ENCODE measurements at regions not wholly inside any gene's neighbourhood (a gene's known extent, or its start where the extent isn't known, plus 50 kb on each side); places are given as distances from the start of the nearest gene placed in this dataset.

DNA sequence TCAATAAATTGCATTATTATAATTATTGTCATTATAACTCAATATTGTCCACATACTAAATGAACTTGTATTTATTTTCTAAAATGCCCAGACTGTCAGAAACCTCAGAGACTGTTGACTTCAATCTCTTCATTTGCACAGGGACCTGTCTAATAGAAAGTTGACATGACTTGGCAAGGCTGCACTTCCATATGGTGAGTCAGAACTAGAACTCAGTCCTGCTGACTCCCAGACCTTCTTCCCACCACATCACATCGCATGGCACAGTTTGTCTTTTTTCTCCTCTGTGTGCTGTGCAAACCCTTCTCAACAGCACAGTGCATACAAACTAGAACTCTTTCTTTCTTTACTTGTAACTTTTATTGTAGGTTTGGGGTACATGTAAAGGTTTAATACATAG is 215.1 kb upstream of the BLID start:
- H3K4me3 ChIP-seq, result no peak overlapping the region
- H3K9me3 ChIP-seq, result no peaks in the 10 kb centered on the region
- H3K36me3 ChIP-seq, result no peaks in the 10 kb centered on the region
- no peak for DNase-seq (ENCODE audit: low spot score in 2 of 2)
- TF ChIP-seq EP300 (IDR thresholded peaks at IDR 0.05) (no peak), POLR2A (IDR thresholded peaks at IDR 0.05) (no peak), CTCF (IDR thresholded peaks at IDR 0.05) (no peak)
- 95% methylated on average over 1 of the region's 1 CpG for WGBS, 2 donors
- H3K27ac ChIP-seq, result no peak overlapping the region
- no peaks in the 10 kb centered on the region for H3K27me3 ChIP-seq
- H3K4me1 ChIP-seq, result peaks cover 0 to 15% (median 0%) of the 10 kb centered on the region in 4 donors

DNA sequence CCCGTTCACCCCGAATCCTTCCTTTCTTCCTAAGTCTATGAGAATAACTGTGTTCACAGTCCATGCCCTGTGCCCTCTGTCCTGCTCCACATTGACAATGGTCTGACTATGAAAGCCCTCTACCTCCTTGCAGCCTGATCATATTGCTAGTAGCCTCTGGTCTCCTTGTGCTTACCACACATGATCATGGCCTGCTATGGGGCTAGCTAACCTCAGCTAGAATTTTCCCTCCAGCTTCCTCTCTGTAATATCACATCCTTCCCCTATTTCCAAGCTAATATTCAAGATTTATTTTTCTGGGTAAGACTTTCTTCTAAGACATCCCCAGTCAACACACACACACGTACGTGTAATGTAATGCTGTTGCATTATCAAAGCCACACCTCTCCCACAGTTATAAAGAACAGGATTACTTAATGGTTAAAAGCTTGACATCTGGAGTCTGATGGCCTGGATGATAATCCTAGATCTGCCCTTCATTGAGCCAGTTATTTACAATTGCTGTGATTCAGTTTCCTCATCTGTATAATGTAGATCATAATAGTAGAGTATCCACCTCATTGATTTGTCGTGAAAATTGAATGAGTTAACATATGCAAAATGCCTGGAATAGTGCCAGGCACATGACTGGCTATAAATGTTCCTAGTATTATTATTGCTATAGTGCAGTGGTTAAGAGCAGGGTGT is 214.4 kb upstream of the BLID start:
- no peaks in the 10 kb centered on the region for H3K27me3 ChIP-seq
- no peak overlapping the region for H3K4me3 ChIP-seq
- WGBS, 2 donors, result 73 to 78% methylated on average over 5 of the region's 5 CpGs
- no peak for DNase-seq (ENCODE audit: low spot score in 2 of 2)
- H3K4me1 ChIP-seq, result peaks cover 0 to 12% (median 0%) of the 10 kb centered on the region in 4 donors
- H3K36me3 ChIP-seq, result no peaks in the 10 kb centered on the region
- TF ChIP-seq POLR2A (IDR thresholded peaks at IDR 0.05), result no peak
- no peak for TF ChIP-seq CTCF (IDR thresholded peaks at IDR 0.05)
- TF ChIP-seq EP300 (IDR thresholded peaks at IDR 0.05), result no peak
- no peak overlapping the region for H3K27ac ChIP-seq
- H3K9me3 ChIP-seq, result no peaks in the 10 kb centered on the region

GRCh38 chr11:122327528-122327927 is 211.5 kb upstream of the BLID start:
- H3K4me1 ChIP-seq, result no peaks in the 10 kb centered on the region
- no peak overlapping the region for H3K4me3 ChIP-seq
- no peak overlapping the region for H3K27ac ChIP-seq
- no peaks in the 10 kb centered on the region for H3K36me3 ChIP-seq
- 48 to 58% methylated on average over 2 of the region's 2 CpGs for WGBS, 2 donors
- H3K27me3 ChIP-seq, result no peaks in the 10 kb centered on the region
- H3K9me3 ChIP-seq, result no peaks in the 10 kb centered on the region
- no peak for DNase-seq (ENCODE audit: low spot score in 2 of 2)
- no peak for TF ChIP-seq POLR2A (IDR thresholded peaks at IDR 0.05)
- TF ChIP-seq EP300 (IDR thresholded peaks at IDR 0.05), result no peak
- no peak for TF ChIP-seq CTCF (IDR thresholded peaks at IDR 0.05)

DNA sequence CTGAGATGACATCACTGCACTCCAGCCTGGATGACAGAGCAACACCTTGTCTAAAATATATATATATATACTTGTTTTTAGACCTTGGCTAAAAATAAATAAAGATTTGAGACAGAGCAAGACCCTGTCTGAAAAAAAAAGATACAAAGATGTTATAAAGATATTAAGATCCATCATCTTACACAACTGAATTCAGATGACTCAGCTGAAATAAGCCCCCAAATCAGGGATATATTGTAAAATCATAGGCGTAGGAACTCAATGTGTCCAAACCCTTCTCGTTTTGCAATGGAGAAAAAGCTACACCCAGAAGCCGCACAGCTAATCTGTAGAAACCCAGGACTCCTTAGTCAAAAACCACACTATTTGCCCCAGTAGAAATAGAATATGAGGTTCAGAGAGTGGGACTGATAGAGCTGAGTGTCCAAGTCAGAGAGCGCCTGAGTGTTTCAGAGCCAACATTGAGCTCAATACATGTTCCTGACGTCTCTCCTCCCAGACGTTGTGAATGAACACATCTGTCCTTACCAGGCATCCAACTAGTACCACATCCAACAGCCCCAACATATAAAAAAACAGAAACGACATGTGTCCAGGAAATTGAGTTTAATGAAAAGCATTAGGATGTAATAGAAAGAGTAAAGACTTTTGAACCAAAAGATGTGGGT is 207.9 kb upstream of the BLID start:
- TF ChIP-seq POLR2A (IDR thresholded peaks at IDR 0.05) (no peak), CTCF (IDR thresholded peaks at IDR 0.05) (no peak), EP300 (IDR thresholded peaks at IDR 0.05) (no peak)
- 66 to 70% methylated on average over 7 of the region's 7 CpGs for WGBS, 2 donors
- H3K4me1 ChIP-seq, result peaks cover 0 to 13% (median 2%) of the 10 kb centered on the region in 4 donors
- no peaks in the 10 kb centered on the region for H3K36me3 ChIP-seq
- no peaks in the 10 kb centered on the region for H3K27me3 ChIP-seq
- no peaks in the 10 kb centered on the region for H3K9me3 ChIP-seq
- H3K4me3 ChIP-seq, result no peak overlapping the region
- H3K27ac ChIP-seq, result no peak overlapping the region
- DNase-seq (ENCODE audit: low spot score in 2 of 2), result no peak

DNA sequence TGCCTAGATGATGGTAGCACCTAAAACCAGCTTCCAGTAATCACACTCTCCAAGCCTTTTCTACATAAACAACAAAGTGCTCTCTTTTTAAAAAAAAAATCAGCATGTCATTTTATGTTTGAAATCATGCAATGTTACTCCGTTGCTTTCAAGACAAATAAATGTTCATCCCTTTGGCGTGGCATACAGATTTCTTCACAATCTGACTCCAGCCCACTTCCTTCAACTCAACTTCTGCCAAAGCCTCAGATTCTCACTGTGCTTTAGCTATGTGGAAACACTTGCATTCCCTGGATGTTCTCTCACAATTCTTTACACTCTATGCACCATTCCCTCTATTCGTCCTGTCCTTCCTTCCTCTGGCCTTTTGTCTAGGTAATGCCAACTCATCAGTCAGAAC is 206.3 kb upstream of the BLID start:
- Histone ChIP-seq H3K4me3 (no peak overlapping the region), H3K27me3 (no peaks in the 10 kb centered on the region), H3K27ac (peak overlapping the region in 1 of 4 donors; percentile 20), H3K4me1 (peaks cover 0 to 20% (median 7%) of the 10 kb centered on the region in 4 donors), H3K36me3 (no peaks in the 10 kb centered on the region), H3K9me3 (no peaks in the 10 kb centered on the region)
- WGBS, 2 donors, result 52 to 56% methylated on average over 3 of the region's 3 CpGs
- DNase-seq (ENCODE audit: low spot score in 2 of 2), result no peak
- TF ChIP-seq POLR2A (IDR thresholded peaks at IDR 0.05), result no peak
- peak in 1 of 2 donors; percentile 59 for TF ChIP-seq EP300 (IDR thresholded peaks at IDR 0.05)

Data from tibial nerve (tissue), 4 donors.